Putamen (tissue), 1 donor: ENCODE measurements at regions not wholly inside any gene's neighbourhood (a gene's known extent, or its start where the extent isn't known, plus 50 kb on each side); places are given as distances from the start of the nearest gene placed in this dataset.
"Not testable (repeated sequence)": the region's sequence is repeated elsewhere in the genome, so short reads cannot be mapped to it uniquely, and the experiment has no call there.

Experiments
- DNase-seq: peaks from one replicate; pipeline ENCODE4 v3.0.0-alpha.2; 2016; ENCODE audit warnings: low spot score

DNA sequence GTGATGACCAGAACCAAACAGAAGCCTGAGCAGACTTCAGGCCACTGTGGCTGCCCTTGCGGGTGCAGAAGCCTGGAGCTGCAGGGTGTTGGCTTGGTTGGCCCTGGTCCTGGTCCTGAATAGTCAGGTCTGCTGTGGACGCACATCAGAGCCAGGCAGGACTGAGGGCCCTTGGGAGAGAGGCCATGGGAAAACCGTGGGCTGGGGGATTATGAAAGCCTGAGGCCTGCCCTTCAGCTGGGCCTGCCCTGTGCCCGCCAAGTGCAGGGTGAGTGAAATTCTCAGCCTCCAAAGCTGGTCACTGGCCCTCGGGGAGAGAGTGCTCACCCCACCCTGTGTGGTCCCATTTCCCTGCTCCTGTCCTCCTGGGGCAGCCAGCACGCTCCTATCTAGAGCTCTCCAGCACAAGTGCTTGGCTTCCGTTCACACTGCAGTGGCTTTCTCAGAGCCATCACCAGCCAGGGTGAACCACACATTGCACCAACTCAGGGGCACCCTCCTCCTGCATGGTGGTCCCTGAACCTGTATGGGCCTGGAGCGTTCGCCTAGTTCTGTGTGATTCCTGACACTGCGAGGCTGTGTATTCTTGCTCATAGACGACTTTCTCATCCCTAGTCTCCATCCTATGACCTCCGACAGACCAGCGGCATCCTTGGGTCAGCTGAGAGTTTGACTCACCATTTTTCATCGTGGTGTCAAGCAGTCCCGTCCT is 146.1 kb downstream of the TTLL2 start:
- DNase-seq, result no peak

DNA sequence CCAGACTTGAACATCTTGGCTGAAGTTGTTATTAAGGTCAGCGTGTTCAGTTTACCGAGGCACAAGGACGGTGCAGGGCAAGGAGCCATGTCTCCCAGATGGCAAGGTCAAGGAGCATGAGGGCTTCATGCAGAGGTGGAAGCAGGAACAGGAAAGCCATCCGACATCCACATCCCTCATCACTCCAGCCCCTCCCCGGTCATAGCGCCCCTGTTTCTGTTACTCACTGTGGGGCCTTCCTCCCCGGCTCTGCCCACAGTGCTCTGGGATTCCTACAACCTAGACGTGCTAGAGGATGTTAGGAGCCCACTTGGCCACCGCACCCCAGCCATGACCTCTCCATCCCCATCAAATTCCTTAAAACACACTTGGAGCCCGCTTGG is 146.7 kb downstream of the TTLL2 start:
- DNase-seq, result no peak

DNA sequence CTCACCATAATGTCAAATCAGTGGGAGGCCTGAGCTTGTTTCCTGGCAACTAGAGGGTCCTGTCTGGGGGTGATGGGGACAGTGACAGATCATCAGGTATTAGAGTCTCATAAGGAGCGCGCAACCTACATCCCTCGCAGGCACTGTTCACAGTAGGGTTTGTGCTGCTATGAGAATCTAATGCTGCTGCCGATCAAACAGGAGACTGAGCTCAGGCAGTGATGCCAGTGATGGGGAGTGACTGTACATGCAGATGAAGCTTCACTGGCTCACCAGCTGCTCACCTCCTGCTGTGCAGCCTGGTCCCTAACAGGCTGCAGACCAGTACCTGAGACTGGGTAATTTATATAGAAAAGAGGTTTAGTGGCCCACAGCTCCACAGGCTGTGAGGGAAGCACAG is 147.3 kb downstream of the TTLL2 start:
- no peak for DNase-seq

DNA sequence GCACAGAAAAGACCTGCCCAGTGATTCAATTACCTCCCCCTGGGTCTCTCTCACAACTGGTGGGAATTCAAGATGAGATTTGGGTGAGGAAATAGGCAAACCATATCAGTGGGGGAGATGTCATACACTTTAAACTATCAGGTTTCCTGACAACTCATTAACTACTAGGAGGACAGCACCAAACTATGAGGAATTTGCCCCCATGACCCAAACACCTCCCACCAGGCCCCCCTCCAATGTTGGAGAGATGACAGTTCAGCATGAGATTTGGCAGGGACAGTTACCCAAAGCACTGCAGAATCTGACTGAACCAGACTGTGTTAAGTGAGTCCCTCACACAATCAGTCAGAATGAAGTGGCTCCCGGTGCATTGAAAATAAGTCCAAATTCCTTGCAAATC is 148.0 kb downstream of the TTLL2 start:
- no peak for DNase-seq

DNA sequence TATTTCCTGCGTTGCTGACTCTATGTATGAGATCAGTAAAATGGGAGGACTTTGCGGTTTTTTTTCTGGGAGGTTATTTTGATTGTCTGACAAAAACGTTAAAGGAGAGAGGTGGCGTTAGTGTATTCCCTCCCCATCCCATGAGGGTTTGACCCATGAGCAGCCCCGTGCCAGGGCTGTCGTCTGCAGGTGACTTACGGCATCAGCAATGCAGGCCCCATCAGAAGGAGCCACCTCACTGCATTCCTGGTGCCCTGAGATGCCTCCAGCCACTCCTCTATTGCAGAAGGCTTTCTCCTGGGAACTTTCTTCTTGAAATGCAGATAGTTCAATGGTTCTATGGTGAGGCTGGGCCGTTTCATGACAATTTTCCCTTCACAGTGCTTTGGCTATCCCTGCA is 149.3 kb downstream of the TTLL2 start:
- no peak for DNase-seq

- no peak for DNase-seq
Measured at GRCh38 chr6:167474725-167475124, 149.8 kb downstream of the TTLL2 start.

- DNase-seq, result no peak
Measured at GRCh38 chr6:167475947-167476346, 151.1 kb downstream of the TTLL2 start.

DNA sequence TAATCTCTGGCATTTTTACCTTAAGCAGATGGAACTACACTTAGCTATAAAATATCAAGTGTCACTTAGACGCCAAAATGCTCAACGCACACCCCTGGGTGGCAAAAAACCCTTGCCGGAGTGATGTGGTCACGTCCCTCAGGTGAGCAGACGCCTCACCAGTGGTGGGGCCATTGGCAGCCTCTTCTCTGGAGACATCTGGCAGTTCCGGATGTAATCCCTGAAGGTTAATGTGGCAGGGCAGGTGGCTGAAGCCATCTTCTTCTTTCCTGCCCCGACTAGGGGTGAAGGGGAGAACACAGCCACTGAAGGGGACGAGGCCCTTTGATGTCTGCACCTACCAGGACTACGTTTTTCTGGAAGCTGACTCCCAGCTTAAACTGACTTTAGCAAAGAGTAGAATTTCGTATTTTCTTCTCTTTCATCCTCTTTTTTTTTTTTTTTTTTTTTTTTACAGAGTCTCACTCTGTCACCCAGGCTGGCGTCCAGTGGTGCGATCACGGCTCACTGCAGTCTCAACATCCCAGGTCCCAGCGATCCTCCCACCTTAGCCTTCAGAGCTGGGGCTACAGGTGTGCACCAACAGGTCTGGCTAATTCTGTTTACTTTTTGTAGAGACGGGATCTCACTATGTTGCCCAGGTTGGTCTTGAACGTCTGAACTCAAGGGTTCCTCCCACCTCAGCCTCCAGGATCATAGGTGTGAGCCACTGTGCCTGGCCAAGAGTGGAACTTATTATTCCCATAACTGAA is 152.1 kb downstream of the TTLL2 start:
- DNase-seq, result no peak

DNA sequence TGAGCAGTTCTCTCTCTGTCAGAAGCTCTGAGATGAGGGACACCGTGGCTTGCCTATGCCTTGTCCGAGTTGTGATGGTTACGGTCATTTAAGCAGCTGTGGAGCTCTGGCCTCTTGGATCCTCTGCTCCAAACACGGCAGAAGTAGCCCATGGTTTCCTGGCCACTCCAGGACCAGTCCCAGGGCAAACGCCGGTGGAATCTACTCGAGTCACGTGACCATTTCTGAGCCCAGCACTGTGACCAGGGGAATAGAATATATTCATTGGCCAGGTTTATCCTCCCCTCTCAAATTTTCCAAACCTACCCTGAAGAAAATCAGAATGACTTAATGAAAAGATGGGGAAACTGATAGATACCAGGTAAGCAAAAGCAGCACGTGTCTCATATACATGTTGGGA is 152.8 kb downstream of the TTLL2 start:
- no peak for DNase-seq

GRCh38 chr6:167479301-167479700 is 154.4 kb downstream of the TTLL2 start:
- no peak for DNase-seq

GRCh38 chr6:167479901-167480648 is 155.2 kb downstream of the TTLL2 start:
- DNase-seq, result no peak

DNA sequence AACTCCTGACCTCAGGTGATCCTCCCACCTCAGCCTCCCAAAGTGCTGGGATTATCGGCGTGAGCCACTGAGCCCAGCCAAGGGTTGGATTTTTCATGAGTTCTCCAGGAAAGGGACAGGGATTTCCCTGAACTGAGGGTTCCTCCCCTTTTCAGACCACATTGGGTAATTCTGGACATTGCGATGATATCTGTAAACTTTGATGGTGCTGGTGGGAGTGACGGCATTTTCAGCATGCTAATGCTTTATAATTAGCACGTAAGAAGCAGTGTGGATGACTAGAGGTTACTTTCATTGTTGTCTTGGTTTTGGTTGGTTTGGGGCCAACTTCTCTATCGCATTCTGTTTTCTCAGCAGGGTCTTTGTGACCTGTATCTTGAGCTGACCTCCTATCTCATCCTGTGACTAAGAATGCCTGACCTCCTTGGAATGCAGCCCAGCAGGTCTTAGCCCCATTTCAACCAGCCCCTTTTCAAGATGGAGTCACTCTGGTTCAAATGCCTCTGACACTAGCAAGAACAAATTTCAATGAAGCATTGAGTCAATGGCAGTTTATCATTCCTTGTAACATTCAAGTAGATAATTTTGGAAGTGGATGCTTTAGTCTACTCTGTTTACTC is 156.5 kb downstream of the TTLL2 start:
- no peak for DNase-seq

GRCh38 chr6:167482801-167483200 is 157.9 kb downstream of the TTLL2 start:
- DNase-seq, result not testable (repeated sequence)

DNA sequence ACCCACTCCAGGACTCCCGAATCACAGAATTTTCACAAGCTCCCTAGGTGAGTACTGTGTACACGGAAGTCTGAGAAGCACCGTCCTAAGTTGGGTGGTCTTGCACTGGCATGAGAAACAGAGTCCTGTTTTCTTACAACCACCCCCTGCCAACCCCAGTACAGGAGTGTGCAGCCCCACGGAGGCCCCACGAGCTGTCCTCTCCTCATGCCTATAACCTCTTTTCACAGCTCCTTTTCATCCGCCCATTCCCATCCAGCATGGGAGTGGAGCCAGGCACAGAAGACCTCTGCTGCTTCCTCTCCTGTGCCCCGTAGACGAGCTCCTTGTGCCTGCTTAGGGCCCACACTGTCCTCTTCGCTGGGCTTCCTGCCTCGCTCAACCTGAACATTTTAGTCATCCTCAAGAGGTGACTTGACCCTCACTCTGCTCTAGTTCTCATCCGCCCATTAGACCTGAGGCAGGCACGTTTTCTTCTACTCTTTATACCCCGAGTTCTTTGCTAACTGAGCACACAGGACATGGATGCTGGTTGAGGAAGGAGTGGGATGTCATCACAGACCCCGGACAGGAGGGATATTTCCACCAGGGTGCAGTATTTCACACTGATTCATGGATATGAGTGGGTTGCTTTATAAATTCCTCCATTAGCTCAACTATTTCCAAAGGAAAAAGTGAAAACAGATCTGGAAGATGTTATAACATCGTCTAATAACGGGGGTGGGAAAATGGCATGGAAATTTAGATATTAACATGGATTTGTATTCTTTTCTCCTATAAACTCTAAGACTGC is 160.5 kb downstream of the TTLL2 start:
- DNase-seq, result peak; percentile 61

DNA sequence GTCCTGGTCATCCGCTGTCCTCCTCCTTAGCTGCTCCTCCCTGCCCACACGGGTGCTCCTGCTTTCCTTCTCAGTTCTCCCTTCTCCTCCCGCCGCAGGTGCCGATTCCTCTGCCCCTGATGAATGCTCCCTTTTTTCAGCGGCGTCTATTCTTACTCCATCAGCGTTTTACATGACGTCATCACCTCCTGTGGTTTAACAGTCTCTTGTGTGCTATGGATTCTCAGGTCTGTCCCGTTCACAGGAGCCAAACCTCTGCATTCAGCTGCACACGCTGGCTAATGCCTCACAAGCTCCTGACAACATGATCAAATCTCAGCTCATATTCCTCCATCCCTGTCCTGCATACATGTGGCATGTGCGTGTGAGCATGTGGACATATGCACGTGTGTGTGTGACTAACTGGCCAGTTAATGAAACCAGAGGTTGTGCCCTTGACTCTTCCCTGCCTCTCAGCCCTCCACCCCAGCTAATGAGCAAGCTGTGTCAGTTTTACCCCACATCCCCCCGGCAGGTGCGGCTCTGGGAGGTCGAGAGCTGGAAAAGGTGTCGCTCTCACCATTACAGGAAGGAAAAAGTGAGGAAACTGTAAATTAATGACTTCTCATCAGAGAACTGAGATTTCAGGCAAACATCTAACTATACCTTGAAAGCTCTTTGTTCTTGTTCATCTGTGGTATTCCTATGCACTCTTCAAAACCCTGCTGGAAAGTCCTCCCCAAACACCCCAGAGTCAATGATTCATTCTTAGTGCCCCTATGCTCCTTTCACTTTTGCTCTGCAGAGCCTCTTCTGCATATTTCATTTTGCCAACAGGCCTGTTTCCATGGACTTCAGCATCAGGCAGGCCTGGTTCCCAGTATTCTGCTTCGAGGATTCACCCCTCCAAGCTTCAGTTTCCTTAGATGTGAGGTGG is 163.1 kb downstream of the TTLL2 start:
- no peak for DNase-seq

GRCh38 chr6:167491438-167492099 is 166.7 kb downstream of the TTLL2 start:
- no peak for DNase-seq

- no peak for DNase-seq
Measured at GRCh38 chr6:167492100-167492449, 167.2 kb downstream of the TTLL2 start.

- no peak for DNase-seq
Measured at GRCh38 chr6:167493310-167493709, 168.4 kb downstream of the TTLL2 start.

DNA sequence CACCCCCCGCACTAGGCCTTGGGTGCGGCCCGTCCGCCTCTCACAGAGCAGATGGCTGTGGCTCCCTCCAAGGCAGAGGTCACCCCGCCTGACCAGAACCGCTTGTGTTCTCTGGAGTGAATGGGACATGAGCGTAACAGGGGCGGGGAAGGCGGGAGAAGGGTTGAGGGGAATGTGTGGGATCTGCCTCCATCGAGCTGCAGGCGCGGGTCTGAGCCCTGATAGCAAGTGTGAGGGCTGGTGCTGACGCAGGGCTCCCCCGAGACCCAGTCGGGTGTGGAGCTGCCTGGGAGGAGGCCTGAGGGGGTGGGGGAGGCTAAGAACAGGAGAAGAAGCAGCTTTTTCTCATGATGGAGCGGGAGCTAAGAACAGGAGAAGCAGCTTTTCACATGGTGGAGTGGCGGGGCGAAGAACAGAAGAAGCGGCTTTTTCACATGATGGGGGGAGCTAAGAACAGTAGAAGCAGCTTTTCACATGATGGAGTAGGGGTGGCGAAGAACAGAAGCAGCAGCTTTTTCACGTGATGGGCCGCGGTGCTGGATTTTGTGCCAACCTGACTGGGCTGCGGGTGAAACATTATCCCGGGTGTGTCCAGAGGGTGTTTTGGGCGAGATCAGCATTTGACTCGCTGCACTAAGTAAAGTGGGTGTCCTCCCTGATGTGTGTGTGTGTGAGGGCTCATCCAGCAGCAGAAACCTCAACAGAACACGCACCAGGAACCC is 169.3 kb downstream of the TTLL2 start:
- no peak for DNase-seq
